ENCODE measurements at regions not wholly inside any gene's neighbourhood (a gene's known extent, or its start where the extent isn't known, plus 50 kb on each side); places are given as distances from the start of the nearest gene placed in this dataset.
"Not testable (repeated sequence)": the region's sequence is repeated elsewhere in the genome, so short reads cannot be mapped to it uniquely, and the experiment has no call there.

- intact Hi-C loops (cut with DNase I), result loop anchor here in 1 of 2 donors (1.0 kb wide), 1 partner anchor 14 kb away; no protein-coding TSS in a partner anchor
- no peak for DNase-seq (ENCODE audit: low spot score)
Observed at GRCh38 chr16:52123842-52124241, 423.1 kb downstream of the TOX3 start.

GRCh38 chr16:52123061-52123839 is 423.7 kb downstream of the TOX3 start:
- intact Hi-C loops (cut with DNase I), result no loop called here
- DNase-seq (ENCODE audit: low spot score), result no peak

GRCh38 chr16:52117171-52117570 is 429.8 kb downstream of the TOX3 start:
- intact Hi-C loops (cut with DNase I), result no loop called here
- no peak for DNase-seq (ENCODE audit: low spot score)

- intact Hi-C loops (cut with DNase I), result no loop called here
- no peak for DNase-seq (ENCODE audit: low spot score)
Observed at GRCh38 chr16:52114379-52114778, 432.6 kb downstream of the TOX3 start.

- no peak for DNase-seq (ENCODE audit: low spot score)
- intact Hi-C loops (cut with DNase I), result no loop called here
Observed at GRCh38 chr16:52113533-52114183, 433.3 kb downstream of the TOX3 start.

GRCh38 chr16:52104993-52105392 is 441.9 kb downstream of the TOX3 start:
- not testable (repeated sequence) for DNase-seq (ENCODE audit: low spot score)
- intact Hi-C loops (cut with DNase I), result loop anchor here in 1 of 2 donors (5.0 kb wide), 1 partner anchor 1153 kb away; no protein-coding TSS in a partner anchor

- no peak for DNase-seq (ENCODE audit: low spot score)
- intact Hi-C loops (cut with DNase I), result loop anchor here in 1 of 2 donors (5.0 kb wide), 1 partner anchor 1151 kb away; no protein-coding TSS in a partner anchor
Observed at GRCh38 chr16:52103791-52104190, 443.2 kb downstream of the TOX3 start.

GRCh38 chr16:52101246-52101645 is 445.7 kb downstream of the TOX3 start:
- intact Hi-C loops (cut with DNase I), result loop anchor here in 1 of 2 donors (5.0 kb wide), 1 partner anchor 1149 kb away; no protein-coding TSS in a partner anchor
- DNase-seq (ENCODE audit: low spot score), result no peak

- intact Hi-C loops (cut with DNase I), result no loop called here
- DNase-seq (ENCODE audit: low spot score), result no peak
Observed at GRCh38 chr16:52099382-52099781, 447.6 kb downstream of the TOX3 start.

GRCh38 chr16:52095471-52095870 is 451.5 kb downstream of the TOX3 start:
- intact Hi-C loops (cut with DNase I), result no loop called here
- no peak for DNase-seq (ENCODE audit: low spot score)

- no peak for DNase-seq (ENCODE audit: low spot score)
- intact Hi-C loops (cut with DNase I), result no loop called here
Observed at GRCh38 chr16:52092126-52092525, 454.8 kb downstream of the TOX3 start.

GRCh38 chr16:52090080-52090479 is 456.9 kb downstream of the TOX3 start:
- intact Hi-C loops (cut with DNase I), result no loop called here

GRCh38 chr16:52089476-52089875 is 457.5 kb downstream of the TOX3 start:
- no peak for DNase-seq (ENCODE audit: low spot score)
- intact Hi-C loops (cut with DNase I), result no loop called here

More at GRCh38 chr16:52090080-52090479, 456.9 kb downstream of the TOX3 start:
- no peak for DNase-seq (ENCODE audit: low spot score)

GRCh38 chr16:52086901-52087300 is 460.0 kb downstream of the TOX3 start:
- intact Hi-C loops (cut with DNase I), result no loop called here
- no peak for DNase-seq (ENCODE audit: low spot score)

GRCh38 chr16:52078716-52079655 is 468.0 kb downstream of the TOX3 start:
- DNase-seq (ENCODE audit: low spot score), result no peak
- intact Hi-C loops (cut with DNase I), result no loop called here

GRCh38 chr16:52077607-52078006 is 469.3 kb downstream of the TOX3 start:
- no peak for DNase-seq (ENCODE audit: low spot score)

GRCh38 chr16:52076801-52077201 is 470.1 kb downstream of the TOX3 start:
- DNase-seq (ENCODE audit: low spot score), result no peak

More at GRCh38 chr16:52077607-52078006, 469.3 kb downstream of the TOX3 start:
- intact Hi-C loops (cut with DNase I), result no loop called here

GRCh38 chr16:52076332-52076731 is 470.6 kb downstream of the TOX3 start:
- DNase-seq (ENCODE audit: low spot score), result no peak
- intact Hi-C loops (cut with DNase I), result no loop called here

More at GRCh38 chr16:52076801-52077201, 470.1 kb downstream of the TOX3 start:
- intact Hi-C loops (cut with DNase I), result no loop called here

- intact Hi-C loops (cut with DNase I), result no loop called here
- DNase-seq (ENCODE audit: low spot score), result no peak
Observed at GRCh38 chr16:52074133-52074532, 472.8 kb downstream of the TOX3 start.
